CD4-positive, alpha-beta T cell treated with Interleukin-10 for 1 hour (primary cell): ENCODE measurements at regions not wholly inside any gene's neighbourhood (a gene's known extent, or its start where the extent isn't known, plus 50 kb on each side); places are given as distances from the start of the nearest gene placed in this dataset.
"Not testable (repeated sequence)": the region's sequence is repeated elsewhere in the genome, so short reads cannot be mapped to it uniquely, and the experiment has no call there.

Source experiments
- DNase-seq: peaks from one replicate; pipeline ENCODE4 v3.0.0-alpha.2; 2020

- DNase-seq = no peak
Measured at GRCh38 chr18:76715012-76715610, 107.2 kb upstream of the ZNF236 start.

- no peak for DNase-seq
Measured at GRCh38 chr18:76713432-76713831, 108.9 kb upstream of the ZNF236 start.

- no peak for DNase-seq
Measured at GRCh38 chr18:76712511-76713140, 109.7 kb upstream of the ZNF236 start.

- no peak for DNase-seq
Measured at GRCh38 chr18:76710646-76711520, 111.5 kb upstream of the ZNF236 start.

- DNase-seq = peak; percentile 63
Measured at GRCh38 chr18:76709659-76710645, 112.4 kb upstream of the ZNF236 start.

GRCh38 chr18:76708722-76709353 lies 113.5 kb upstream of the ZNF236 start:
- DNase-seq = no peak

GRCh38 chr18:76708071-76708721 lies 114.2 kb upstream of the ZNF236 start:
- DNase-seq = no peak

- no peak for DNase-seq
Measured at GRCh38 chr18:76707534-76707933, 114.8 kb upstream of the ZNF236 start.

- not testable (repeated sequence) for DNase-seq
Measured at GRCh38 chr18:76704589-76704988, 117.8 kb upstream of the ZNF236 start.

GRCh38 chr18:76699923-76700322 lies 122.4 kb upstream of the ZNF236 start:
- no peak for DNase-seq

- DNase-seq = no peak
Measured at GRCh38 chr18:76697441-76697901, 124.9 kb upstream of the ZNF236 start.

GRCh38 chr18:76691800-76692199 lies 130.6 kb upstream of the ZNF236 start:
- DNase-seq = no peak

- no peak for DNase-seq
Measured at GRCh38 chr18:76689646-76690264, 132.6 kb upstream of the ZNF236 start.

- no peak for DNase-seq
Measured at GRCh38 chr18:76688724-76689472, 133.5 kb upstream of the ZNF236 start.

GRCh38 chr18:76687304-76687962 lies 134.9 kb upstream of the ZNF236 start:
- DNase-seq = peak; percentile 13

- DNase-seq = peak; percentile 32
Measured at GRCh38 chr18:76686737-76687231, 135.6 kb upstream of the ZNF236 start.

GRCh38 chr18:76685860-76686259 lies 136.5 kb upstream of the ZNF236 start:
- no peak for DNase-seq

- no peak for DNase-seq
Measured at GRCh38 chr18:76685402-76685801, 137.0 kb upstream of the ZNF236 start.

- DNase-seq = no peak
Measured at GRCh38 chr18:76684265-76684664, 138.1 kb upstream of the ZNF236 start.
